IPS DF 19.7 (cell line): ENCODE measurements at regions not wholly inside any gene's neighbourhood (a gene's known extent, or its start where the extent isn't known, plus 50 kb on each side); places are given as distances from the start of the nearest gene placed in this dataset.
"Not testable (repeated sequence)": the region's sequence is repeated elsewhere in the genome, so short reads cannot be mapped to it uniquely, and the experiment has no call there.

ENCODE experiments used
- DNase-seq: peaks from one replicate; pipeline ENCODE4 v3.0.0-alpha.2; 2013; ENCODE audit warnings: low read depth, low spot score

- DNase-seq = no peak
These were observed 192.3 kb upstream of the HMCN1 start for GRCh38 chr1:185541871-185542301.

- no peak for DNase-seq
These were observed 193.9 kb upstream of the HMCN1 start for GRCh38 chr1:185540295-185540694.

GRCh38 chr1:185539277-185539943 lies 194.8 kb upstream of the HMCN1 start:
- DNase-seq = no peak

- peak; percentile 47 for DNase-seq
These were observed 195.8 kb upstream of the HMCN1 start for GRCh38 chr1:185538309-185538898.

GRCh38 chr1:185537596-185537995 lies 196.6 kb upstream of the HMCN1 start:
- DNase-seq = no peak

- no peak for DNase-seq
These were observed 197.8 kb upstream of the HMCN1 start for GRCh38 chr1:185536165-185536920.

- DNase-seq = no peak
These were observed 198.6 kb upstream of the HMCN1 start for GRCh38 chr1:185535621-185536020.

- DNase-seq = no peak
These were observed 199.4 kb upstream of the HMCN1 start for GRCh38 chr1:185534801-185535200.

GRCh38 chr1:185533596-185533995 lies 200.6 kb upstream of the HMCN1 start:
- DNase-seq = no peak

GRCh38 chr1:185532856-185533255 lies 201.3 kb upstream of the HMCN1 start:
- no peak for DNase-seq

GRCh38 chr1:185531838-185532237 lies 202.4 kb upstream of the HMCN1 start:
- no peak for DNase-seq

GRCh38 chr1:185530215-185530614 lies 204.0 kb upstream of the HMCN1 start:
- no peak for DNase-seq

- DNase-seq = no peak
These were observed 204.5 kb upstream of the HMCN1 start for GRCh38 chr1:185529673-185530072.

GRCh38 chr1:185528084-185528676 lies 206.0 kb upstream of the HMCN1 start:
- no peak for DNase-seq

- DNase-seq = no peak
These were observed 207.6 kb upstream of the HMCN1 start for GRCh38 chr1:185526344-185527307.

GRCh38 chr1:185520188-185520920 lies 203.3 kb upstream of the IVNS1ABP start:
- no peak for DNase-seq

GRCh38 chr1:185517808-185518419 lies 200.9 kb upstream of the IVNS1ABP start:
- no peak for DNase-seq

GRCh38 chr1:185517301-185517700 lies 200.3 kb upstream of the IVNS1ABP start:
- DNase-seq = not testable (repeated sequence)

GRCh38 chr1:185515696-185516095 lies 198.7 kb upstream of the IVNS1ABP start:
- DNase-seq = no peak

- DNase-seq = no peak
These were observed 197.3 kb upstream of the IVNS1ABP start for GRCh38 chr1:185514311-185514710.
